Thoracic aorta (tissue), 2 donors: ENCODE measurements at regions not wholly inside any gene's neighbourhood (a gene's known extent, or its start where the extent isn't known, plus 50 kb on each side); places are given as distances from the start of the nearest gene placed in this dataset.

ENCODE experiments used
- ATAC-seq: fragments of 150-250 bp; one replicate; pipeline ENCODE4 v1.8.0; 2017; ENCODE audit warnings: low read depth; ENCODE audit not compliant: insufficient number of reproducible peaks, low FRiP score
- DNase-seq: peaks from one replicate; pipeline ENCODE4 v3.0.0-alpha.2; 2020; ENCODE audit warnings: low spot score
- H3K27ac ChIP-seq, 2 donors: fragments of 200-600 bp; sonication (generic); 1 replicate in 1 of 2; 2 replicates in 1 of 2; pipeline ENCODE4 v1.5.1; 2016; ENCODE audit warnings: mild to moderate bottlenecking in 2 of 2, moderate library complexity in 2 of 2
- H3K27me3 ChIP-seq: fragments of 200-600 bp; sonication (generic); replicated peaks from 2 replicates; pipeline ENCODE4 v1.6.0; 2016; ENCODE audit warnings: mild to moderate bottlenecking; ENCODE audit not compliant: insufficient read depth
- H3K36me3 ChIP-seq: fragments of 200-600 bp; sonication (generic); one replicate; pipeline ENCODE4 v1.5.1; 2016
- H3K4me1 ChIP-seq, 2 donors: fragments of 200-600 bp; sonication (generic); 1 replicate in 1 of 2; 2 replicates in 1 of 2; pipeline versions ENCODE4 v1.5.1 to v1.6.0; 2016; ENCODE audit warnings: low read depth in 2 of 2, mild to moderate bottlenecking in 1 of 2; ENCODE audit not compliant: control insufficient read depth in 1 of 2
- H3K4me3 ChIP-seq: fragments of 200-600 bp; sonication (generic); 2 replicates; pipeline ENCODE4 v1.5.1; 2016; ENCODE audit warnings: mild to moderate bottlenecking
- H3K9me3 ChIP-seq: fragments of 200-600 bp; sonication (generic); 2 replicates; pipeline ENCODE4 v1.5.1; 2016
- TF ChIP-seq, protein P1 (sequence below): fragments of 200-600 bp; sonication (generic); IDR thresholded peaks from one replicate; pipeline ENCODE4 v1.5.1; 2019; ENCODE audit warnings: antibody characterized with exemption

DNA sequence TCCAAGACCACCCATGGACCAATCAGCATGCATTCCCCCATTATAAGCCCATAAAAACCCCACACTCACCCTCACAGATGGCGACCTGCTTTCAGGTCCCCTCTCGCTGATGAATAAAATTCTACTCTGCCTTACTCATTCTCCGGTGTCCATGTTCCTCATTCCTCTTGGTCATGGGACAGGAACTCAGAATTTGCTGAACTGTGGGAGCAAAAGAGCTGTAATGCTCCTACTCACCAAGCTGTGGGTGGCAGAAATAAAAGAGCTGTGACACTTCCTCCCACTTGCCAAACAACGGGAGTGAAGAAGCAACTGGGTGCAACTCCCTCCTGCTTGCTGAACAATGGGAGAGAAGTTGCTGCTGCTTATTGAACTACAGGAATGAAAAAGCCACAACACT, 168.5 kb upstream of the PCDH18 start:
- ATAC-seq (no peak), DNase-seq (no peak)
- peak overlapping the region; percentile 38 to 44 for H3K27ac ChIP-seq
- H3K4me3 ChIP-seq, result no peak overlapping the region
- no peaks in the 10 kb centered on the region for H3K27me3 ChIP-seq
- H3K4me1 ChIP-seq, result peaks cover 10 to 32% of the 10 kb centered on the region in 2 donors
- TF ChIP-seq, protein P1, sequence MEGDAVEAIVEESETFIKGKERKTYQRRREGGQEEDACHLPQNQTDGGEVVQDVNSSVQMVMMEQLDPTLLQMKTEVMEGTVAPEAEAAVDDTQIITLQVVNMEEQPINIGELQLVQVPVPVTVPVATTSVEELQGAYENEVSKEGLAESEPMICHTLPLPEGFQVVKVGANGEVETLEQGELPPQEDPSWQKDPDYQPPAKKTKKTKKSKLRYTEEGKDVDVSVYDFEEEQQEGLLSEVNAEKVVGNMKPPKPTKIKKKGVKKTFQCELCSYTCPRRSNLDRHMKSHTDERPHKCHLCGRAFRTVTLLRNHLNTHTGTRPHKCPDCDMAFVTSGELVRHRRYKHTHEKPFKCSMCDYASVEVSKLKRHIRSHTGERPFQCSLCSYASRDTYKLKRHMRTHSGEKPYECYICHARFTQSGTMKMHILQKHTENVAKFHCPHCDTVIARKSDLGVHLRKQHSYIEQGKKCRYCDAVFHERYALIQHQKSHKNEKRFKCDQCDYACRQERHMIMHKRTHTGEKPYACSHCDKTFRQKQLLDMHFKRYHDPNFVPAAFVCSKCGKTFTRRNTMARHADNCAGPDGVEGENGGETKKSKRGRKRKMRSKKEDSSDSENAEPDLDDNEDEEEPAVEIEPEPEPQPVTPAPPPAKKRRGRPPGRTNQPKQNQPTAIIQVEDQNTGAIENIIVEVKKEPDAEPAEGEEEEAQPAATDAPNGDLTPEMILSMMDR, result no peak
- H3K36me3 ChIP-seq, result no peaks in the 10 kb centered on the region
- no peaks in the 10 kb centered on the region for H3K9me3 ChIP-seq

DNA sequence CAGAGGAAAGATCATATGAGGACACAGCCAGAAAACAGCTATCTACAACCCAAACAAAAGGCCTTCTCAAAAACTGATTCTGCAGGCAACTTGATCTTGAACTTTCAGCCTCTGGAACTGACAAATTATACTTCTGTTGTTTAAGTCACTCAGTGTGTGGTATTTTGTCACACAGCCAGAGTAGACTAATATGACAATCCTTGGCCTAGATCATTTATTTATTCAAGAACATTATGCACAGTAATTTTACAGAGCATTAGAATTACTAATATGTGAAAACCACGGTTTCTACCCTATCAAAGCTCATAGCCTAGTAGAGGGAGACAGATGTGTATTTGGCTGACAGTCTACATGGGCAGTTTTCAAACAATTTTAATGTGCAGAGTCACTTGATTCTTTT, 167.8 kb upstream of the PCDH18 start:
- H3K36me3 ChIP-seq, result no peaks in the 10 kb centered on the region
- DNase-seq (no peak), ATAC-seq (no peak)
- H3K4me1 ChIP-seq, result peaks cover 5 to 32% of the 10 kb centered on the region in 2 donors
- no peak overlapping the region for H3K4me3 ChIP-seq
- no peaks in the 10 kb centered on the region for H3K27me3 ChIP-seq
- peak overlapping the region; percentile 38 to 54 for H3K27ac ChIP-seq
- H3K9me3 ChIP-seq, result no peaks in the 10 kb centered on the region
- TF ChIP-seq, protein P1, result no peak

DNA sequence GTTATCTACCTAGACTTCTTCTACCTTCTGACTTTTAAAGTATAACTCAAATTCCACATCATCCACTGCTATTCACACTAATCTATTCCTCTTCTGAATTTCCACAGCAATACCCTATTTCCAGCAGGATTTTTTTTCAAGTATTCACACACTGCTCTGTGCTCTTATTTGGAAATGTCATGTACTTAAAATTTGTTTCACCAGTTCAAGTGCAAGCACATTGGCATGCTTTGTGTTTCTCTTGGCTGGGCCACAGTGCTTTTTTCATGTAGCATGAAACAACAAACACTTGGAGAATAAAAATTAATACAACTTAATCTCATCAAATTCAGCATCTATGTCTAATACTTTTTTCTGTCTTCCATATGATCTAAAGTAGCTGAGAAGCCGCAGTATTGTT, 161.8 kb upstream of the PCDH18 start:
- Histone ChIP-seq H3K4me1 (peaks cover 10 to 42% of the 10 kb centered on the region in 2 donors), H3K27ac (peak overlapping the region; percentile 45 to 58), H3K9me3 (no peaks in the 10 kb centered on the region), H3K36me3 (no peaks in the 10 kb centered on the region), H3K4me3 (peak overlapping the region; percentile 43), H3K27me3 (no peaks in the 10 kb centered on the region)
- TF ChIP-seq, protein P1, result no peak
- ATAC-seq, result peak; percentile 71
- no peak for DNase-seq

DNA sequence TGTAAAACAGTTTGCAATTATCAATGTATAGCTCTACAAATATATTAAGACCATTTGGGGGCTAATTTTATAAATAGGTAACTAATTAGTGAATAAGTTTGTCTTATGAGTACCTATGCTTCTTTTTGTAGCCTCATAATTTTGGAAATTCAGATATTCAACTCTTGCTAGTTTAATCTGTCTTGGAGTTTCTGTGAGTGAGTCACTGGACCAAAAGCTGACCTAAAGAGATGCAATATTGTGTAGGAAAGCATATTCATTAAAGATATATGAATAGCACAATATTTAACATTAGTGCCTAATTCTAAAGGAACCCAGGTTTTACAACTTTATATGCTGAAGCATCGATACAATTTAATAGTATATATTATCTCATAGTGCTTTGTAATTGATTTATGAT, 161.3 kb upstream of the PCDH18 start:
- peak overlapping the region; percentile 43 for H3K4me3 ChIP-seq
- no peak for DNase-seq
- H3K4me1 ChIP-seq, result peaks cover 10 to 46% of the 10 kb centered on the region in 2 donors
- H3K9me3 ChIP-seq, result no peaks in the 10 kb centered on the region
- H3K27ac ChIP-seq, result peak overlapping the region; percentile 45 to 58
- H3K36me3 ChIP-seq, result no peaks in the 10 kb centered on the region
- H3K27me3 ChIP-seq, result no peaks in the 10 kb centered on the region
- ATAC-seq, result no peak
- TF ChIP-seq, protein P1, result no peak

DNA sequence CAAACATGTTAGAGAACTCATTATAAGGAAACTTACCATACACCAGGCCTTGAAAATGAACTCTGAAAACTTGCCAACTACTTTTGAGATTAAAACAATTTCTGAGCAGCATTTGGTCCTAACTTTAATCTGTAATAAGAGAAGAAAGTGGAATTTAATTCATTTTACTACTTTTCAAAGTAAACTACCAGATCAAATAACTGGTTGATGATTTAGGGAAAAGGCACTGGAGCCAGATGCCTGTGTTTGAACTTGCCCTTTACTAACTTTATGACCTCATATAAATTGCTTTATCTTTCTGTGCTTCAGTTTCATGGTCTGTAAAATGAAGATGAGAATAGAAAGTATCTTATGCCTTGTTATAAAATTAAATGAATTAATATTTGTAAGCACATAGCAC, 159.9 kb upstream of the PCDH18 start:
- Histone ChIP-seq H3K27ac (peak overlapping the region; percentile 4 to 6), H3K4me3 (no peak overlapping the region), H3K4me1 (peaks cover 10 to 53% of the 10 kb centered on the region in 2 donors), H3K9me3 (no peaks in the 10 kb centered on the region), H3K36me3 (no peaks in the 10 kb centered on the region), H3K27me3 (no peaks in the 10 kb centered on the region)
- TF ChIP-seq, protein P1, result no peak
- ATAC-seq (no peak), DNase-seq (no peak)
